GM21381 (cell line): ENCODE measurements at regions not wholly inside any gene's neighbourhood (a gene's known extent, or its start where the extent isn't known, plus 50 kb on each side); places are given as distances from the start of the nearest gene placed in this dataset.
"Not testable (repeated sequence)": the region's sequence is repeated elsewhere in the genome, so short reads cannot be mapped to it uniquely, and the experiment has no call there.

Experiments
- ATAC-seq: cut with Tn5 transposase; IDR thresholded peaks from one replicate; pipeline ENCODE4 v1.9.1; 2021; ENCODE audit warnings: mild to moderate bottlenecking, moderate library complexity; ENCODE audit not compliant: unreplicated experiment

DNA sequence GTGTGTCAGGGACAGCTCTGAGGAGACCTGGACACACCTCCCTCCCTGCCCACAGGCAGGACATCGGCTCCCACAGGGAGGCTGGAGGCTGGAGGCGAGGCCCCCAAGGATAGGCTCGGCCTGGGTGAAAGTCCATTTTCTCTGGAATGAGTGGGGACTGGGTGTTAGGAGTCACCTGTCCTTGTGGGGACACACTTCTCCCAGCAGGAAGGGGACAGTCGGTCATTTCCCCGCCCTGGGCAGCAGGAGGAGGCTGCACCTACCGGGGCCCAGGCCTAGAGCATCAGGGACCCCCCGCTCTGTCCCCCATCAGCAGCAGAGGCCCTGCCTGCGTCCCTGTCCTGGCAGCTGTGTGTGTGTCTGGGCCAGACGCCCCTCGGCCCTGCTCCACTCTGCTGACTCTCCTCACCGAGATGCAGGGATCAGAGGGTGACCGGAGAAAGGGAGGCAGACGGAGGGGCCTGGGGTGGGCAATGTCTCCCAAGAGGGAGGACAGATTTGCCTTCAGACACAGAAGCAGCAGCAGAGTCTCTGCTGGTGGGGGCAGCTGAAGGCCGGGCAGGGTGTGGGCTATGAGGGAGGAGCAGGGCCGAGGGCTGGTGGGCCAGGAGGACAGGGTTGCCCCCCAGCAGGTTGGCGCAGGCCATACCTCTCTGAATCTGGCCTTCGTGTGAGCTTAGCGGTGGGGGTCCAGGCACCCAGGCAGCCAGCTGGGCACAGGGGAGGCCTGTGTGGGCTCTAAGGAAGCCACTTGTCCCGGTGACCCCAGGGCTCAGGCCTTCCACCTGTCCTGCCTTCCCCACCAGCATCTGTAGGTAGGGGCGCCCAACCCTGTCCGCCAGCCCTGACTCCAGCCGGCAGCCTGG lies 125.7 kb upstream of the NKX1-1 start:
- no peak for ATAC-seq

DNA sequence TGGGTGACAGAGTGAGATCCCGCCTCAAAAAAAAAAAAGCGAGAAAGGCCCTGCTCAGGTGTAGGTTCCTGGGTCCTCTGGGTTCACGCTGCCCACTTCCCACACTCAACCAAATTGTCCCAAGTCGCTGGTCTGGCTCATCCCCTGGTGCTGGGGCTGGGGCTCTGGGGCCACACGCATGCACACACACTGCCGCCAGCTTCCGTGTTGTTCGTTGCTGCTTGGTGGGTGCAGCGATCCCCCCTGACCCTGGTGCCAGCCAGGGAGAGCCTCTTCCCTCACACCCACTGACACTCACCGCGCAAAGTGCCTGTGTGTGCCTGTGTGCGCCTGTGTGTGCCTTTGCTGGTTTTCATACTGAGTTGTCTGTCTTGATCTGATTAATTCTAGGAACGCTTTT lies 124.1 kb upstream of the NKX1-1 start:
- ATAC-seq = no peak

DNA sequence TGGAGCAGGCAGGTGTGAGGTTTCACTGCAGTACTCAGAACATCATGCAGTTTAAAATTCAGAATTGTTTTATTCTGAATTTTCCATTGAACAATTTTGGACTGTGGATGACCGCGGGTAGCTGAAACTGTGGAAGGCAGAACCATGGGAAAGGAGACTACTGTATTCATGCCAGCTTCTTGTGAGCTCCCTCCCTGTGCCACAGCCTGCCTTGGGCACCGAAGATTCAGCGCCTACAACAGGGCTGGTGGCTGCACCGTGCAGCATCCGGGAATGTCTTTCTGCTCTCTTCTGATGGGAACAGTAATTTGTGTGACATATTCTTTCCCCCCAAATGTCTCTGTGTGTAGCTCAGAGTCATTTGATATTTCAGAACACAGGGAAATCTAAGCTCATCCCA lies 118.5 kb upstream of the NKX1-1 start:
- no peak for ATAC-seq

DNA sequence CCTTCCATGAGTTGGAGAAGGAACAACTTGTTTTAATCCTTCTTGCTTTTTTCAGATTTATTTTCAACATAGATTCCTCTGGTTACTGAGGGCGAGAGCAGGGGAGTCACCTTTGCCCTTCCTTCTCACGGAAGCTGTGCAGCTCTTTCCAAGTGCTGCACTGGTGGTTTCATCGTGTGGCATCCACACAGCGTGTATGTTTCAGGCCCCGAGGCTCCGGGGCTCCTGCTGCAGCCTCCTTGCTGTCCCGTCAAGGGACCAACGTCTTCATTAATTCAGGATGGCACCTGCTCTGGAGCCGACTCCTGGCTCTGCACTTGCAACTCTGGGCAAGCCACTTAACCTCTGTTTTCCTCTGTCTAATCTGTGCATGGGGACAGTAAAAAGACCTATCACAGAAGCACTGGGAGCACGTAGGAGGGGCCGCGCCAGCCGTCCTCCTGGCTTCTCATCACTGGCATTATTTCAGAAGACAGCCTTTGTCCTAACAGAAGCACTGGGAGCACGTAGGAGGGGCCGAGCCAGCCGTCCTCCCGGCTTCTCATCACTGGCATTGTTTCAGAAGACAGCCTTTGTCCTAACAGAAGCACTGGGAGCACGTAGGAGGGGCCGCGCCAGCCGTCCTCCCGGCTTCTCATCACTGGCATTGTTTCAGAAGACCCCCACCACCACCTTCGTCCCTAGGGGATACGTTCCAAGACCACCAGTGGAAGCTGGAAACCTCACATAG lies 117.8 kb upstream of the NKX1-1 start:
- no peak for ATAC-seq

DNA sequence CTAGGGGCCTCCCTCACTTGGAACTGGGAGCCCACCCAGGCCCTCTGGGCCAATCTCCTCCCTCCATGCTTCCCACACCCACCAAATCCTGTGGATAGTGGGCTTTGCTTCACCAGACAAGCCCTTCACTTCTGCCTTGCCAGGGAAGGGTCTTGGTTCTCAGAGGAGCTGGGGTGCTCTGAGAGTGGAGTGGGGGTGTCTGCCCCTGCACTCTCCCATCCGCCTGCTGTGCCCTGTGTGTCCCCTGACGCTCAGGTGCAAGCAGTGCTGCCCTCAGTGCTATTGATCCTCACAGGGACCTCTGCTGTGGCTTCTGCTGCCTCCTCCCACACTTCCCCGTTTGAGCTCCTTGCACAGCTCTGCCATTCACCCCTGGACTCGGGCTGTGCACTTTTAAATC lies 117.3 kb upstream of the NKX1-1 start:
- ATAC-seq = no peak

DNA sequence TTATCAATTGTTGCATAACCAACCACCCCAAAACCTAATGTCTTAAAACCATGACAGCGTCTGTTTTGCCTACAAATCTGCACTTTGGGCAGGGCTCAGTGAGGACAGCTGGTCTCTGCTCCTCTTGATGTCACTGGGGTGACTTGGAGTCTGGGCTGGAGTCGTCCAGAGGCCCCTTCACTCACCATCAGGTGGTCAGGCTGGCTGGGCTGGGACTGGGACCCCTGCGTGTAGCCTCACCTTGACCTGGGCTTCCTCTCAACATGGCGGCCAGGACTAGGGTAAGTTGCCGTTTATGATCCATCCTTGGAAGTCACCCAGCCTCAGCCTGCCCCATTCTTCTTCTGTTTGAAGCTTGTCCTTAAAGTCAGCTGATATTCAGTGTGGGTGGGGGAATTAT lies 116.8 kb upstream of the NKX1-1 start:
- no peak for ATAC-seq

DNA sequence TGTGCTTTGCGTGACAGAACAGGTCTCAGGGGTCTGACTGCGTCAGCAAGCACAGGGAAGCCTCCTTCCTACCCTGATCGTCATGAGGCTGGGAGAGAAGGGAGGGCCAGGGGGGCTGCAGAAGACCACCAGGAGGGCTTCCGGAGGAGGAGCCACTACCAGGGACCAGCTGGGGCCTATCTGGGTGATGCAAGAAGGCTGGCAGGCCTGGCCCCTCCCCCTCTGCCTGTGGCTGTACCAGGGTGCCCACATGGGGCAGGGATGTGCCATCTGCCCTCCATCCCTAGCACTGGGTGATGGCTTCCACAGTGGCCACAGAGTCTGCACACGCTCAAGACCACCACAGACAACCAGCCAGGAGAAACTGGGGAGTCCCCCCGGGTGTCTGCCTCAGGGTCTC lies 116.4 kb upstream of the NKX1-1 start:
- ATAC-seq = no peak

DNA sequence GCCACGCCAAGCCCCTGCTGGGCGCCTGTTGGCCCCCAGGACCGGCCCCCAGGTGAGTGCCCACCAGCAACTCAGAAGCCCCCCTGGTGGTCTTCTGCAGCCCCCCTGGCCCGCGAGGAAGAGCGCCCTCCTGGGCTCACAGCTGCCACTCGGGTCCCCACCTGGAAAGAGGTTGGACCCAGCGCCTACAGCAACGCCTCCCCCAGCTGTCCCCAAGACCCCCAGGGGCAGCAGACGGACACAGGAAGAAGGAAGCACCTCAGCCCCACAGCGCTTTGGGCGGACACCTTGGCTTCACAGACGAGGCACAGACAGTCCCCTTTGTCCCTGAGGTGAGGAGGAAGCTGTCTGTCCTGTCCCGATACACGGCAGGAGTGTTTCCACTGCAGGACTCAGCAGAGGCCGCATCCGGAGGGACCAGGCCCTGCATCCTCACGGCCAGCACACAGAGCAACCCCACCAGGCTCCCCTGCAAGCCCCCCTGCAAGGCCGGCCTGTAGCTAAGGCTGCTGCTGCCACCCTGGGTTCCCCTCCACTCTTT lies 115.6 kb upstream of the NKX1-1 start:
- ATAC-seq = no peak

DNA sequence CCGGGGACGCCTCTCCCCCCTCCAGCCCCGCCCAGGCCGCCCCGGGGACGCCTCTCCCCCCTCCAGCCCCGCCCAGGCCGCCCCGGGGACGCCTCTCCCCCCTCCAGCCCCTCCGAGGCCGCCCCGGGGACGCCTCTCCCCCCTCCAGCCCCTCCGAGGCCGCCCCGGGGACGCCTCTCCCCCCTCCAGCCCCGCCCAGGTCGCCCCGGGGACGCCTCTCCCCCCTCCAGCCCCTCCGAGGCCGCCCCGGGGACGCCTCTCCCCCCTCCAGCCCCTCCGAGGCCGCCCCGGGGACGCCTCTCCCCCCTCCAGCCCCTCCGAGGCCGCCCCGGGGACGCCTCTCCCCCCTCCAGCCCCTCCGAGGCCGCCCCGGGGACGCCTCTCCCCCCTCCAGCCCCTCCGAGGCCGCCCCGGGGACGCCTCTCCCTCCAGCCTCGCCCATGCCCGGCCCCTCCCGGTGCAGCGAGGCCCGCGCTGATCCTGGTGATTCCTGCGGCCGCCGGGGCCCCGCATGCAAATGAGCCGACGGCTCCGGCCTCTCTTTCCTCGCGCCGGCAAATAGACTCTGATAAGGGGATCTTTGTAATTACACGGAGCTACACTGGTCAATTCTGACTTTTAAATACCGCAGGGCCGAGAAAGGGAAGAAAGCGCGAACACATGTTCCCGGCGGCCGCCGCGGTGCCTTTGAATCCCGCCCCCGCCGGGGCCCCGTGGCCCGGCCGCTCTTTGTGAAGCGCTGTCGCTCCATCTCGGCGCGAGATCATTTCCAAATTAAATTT lies 114.7 kb upstream of the NKX1-1 start:
- ATAC-seq = not testable (repeated sequence)

DNA sequence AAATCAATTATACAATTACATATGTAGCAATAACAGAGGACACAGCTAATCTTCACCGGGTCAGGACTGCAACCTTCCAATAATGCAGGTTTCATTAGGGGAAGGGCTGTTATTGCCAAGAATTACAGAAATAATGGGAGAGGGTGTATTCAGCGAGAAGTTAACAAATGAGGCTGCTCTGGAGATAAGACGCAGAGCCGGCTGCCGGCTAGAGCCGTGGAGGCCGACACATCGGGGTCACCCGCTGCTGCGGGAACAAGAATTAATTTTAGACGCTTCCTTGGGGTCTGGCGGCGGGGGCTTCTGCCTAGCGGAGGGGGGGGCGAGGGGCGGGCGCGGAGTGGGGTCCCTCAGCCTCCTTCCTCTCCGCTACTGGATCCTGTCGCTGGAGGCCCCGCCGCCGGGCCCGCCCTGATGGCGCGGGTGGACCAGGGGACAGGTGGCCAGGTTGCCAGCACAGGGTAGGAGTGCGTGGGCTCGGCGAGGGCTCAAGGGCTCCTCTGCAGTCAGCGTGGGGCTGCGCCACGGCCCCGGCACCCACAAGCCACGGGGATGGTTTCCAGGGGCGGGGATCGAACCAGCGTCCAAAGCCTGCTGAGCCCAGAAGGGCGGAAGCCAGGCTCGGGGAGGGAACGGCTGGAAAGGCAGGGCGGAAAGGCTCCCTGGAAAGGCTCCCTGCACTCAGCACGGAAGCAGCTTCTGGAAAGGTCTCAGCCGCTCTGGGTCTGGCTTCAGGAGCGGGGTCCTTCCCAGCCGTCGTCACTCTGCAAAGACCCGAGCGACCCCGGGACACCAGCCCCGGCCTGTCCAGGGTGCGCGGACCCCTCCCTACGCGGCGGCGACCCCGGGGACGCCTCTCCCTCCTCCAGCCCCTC lies 113.8 kb upstream of the NKX1-1 start:
- no peak for ATAC-seq

DNA sequence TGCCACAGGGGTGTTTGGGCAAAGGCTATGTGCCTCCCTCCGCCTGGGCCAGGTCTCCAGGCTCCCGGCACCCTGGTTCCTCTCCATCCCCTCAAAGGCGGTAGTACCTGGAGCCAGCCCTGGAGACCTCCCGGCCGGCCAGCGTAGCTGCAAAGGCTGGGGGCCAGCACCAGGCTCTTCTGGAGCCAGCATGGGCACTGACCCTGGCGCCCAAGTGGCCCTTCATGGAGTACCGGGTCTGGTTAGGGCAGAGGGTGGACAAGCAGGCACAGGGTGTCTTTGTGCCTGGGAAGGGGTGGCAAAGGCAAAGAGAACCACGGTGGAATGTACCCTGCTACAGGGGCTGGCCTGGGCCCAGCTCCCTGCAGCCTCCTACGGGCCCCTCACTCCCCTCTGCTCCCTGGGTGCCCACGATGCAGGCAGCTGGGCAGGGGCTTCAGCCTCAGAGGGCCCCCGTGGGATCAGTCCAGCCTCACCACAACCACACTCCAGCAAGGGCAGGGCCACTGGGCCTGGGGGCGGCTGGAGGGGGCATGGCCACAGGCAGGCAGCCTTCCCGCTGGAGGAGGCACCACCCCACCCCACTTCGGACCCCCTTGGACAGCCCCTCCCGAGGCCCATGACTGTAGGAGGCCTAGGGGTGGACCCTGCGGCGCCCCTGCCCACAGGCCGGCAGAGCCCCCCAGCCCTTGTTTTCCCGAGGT lies 112.9 kb upstream of the NKX1-1 start:
- no peak for ATAC-seq

DNA sequence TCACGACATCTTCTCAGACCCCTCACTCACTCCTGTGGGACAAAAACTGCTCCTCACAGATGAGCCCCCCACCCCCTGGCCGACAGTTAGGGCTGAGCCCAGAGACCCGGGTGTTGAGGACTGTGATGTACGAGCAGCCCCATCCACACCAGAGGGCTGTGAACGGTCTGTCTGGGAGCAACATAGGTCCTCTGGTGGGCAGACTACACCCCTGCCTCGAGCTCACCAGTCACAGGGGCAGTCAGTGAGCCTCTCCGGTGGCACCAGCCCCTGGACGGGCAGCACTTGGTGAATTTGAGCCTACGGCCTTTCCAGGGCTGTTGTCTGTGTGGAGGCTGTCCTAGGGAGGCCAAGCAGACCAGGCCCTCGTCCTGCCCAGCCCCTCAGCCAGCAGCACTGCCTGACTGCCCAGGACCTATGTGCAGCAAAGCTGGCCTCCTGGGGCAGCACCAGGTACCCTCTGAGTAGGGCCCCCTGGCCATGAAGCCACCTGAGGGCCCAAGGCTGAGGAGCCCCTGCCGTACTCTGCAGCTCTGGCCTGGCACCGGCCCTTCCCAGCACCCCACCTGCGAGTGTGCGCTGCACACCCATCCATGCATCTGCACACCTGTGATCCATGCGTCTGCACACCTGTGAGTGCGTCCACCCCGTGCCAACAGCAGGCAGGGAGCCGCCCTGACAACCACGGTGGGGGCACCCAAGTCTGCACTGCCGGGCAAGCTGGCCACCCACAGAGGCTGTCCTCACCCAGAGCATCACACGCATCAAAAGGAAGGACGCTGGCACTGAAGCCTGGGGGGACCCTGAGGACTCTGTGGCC lies 111.6 kb upstream of the NKX1-1 start:
- no peak for ATAC-seq

DNA sequence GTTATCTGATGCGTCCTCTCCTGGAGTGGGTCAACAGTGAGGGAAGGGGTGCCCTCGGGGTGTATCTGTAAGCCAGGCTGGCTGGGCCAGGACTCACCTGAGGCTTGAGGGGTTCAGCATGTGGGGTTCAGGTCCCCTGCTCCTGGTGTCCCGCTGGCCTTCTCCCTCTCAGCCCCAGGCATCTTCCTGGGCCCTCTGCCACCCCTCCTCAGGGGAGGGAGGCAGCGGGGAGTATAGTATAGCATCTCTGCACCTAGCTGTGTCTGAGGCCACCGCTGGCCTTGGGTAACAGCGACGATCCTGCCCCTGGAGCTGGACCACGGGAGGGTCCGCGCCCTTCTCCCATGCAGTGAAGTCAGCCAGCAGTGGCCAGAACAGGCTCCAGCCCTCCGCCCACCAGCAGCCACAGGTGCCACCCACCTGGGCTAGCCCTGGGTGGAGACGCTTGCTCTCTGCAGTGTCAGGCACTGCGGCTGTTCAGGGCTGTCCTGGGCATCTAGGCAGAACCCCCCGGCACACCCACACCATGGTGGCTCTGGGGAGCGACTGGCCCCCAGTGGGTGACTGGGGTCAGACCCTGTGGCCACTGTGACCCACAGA lies 110.7 kb upstream of the NKX1-1 start:
- no peak for ATAC-seq

DNA sequence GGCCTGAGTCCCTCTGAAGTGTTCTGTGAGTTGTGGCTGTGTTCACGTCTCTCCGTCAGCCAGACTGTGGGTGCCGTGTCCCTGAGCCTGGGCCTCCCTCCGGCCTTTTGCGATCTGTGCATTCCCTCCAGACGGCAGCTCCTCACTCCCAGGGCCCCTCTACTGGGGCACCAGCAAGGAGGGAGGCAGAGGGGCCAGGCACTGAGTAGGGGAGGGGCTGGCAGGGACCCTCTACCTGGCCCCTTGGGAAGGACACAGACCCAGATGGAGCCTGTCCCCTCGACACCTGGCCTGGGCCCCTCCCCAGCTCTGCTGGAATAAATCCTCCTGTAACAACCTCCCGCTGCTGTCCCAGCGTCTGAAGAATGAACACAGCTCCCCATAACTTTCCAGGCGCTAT lies 110.0 kb upstream of the NKX1-1 start:
- ATAC-seq = no peak

DNA sequence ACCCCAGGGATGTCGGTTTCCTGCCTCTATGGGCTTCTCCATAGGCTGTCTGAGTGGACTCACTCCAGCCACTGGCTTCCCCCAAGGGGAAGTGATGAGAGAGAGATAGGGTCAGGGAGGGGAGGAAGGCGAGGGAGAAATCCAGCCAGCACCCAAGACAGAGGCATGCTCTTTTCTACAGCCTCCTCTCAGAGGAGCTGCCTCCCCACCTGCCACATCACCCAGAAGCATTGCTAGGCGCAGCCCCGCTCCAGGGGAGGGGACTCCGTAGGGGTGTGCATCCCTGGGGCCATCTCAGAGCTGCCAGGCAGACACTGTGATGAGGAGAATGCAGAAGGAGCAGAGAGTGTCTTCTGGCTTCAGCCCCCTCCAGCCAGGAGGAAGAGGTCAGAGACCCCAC lies 109.5 kb upstream of the NKX1-1 start:
- no peak for ATAC-seq

DNA sequence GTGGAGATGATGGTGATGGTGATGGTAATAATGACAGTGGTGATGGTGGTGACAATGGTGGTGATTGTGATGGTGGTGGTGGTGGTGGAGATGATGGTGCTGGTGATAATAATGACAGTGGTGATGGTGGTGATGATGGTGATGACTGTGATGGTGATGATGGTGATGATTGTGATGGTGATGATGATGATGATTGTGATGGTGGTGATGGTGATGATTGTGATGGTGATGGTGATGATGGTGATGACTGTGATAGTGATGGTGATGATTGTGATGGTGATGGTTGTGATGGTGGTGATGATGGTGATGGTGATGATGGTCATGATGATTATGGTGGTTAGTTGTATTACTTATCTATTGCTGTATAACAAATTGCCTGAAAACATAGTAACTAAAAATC lies 108.9 kb upstream of the NKX1-1 start:
- no peak for ATAC-seq

DNA sequence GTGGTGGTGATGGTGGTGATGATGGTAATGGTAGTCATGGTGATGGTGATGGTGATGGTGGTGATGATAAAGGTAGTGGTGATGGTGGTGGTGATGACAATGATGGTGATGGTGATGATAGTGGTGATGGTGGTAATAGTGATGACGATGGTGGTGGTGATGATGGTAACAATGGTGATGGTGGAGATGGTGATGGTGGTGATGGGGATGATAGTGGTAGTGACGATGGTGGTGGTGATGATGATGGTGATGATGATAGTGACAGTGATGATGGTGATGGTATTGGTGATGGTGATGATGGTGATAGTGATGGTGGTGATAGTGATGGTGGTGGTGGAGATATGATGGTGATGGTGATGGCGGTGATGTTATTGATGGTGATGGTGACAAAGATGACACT lies 108.4 kb upstream of the NKX1-1 start:
- no peak for ATAC-seq

DNA sequence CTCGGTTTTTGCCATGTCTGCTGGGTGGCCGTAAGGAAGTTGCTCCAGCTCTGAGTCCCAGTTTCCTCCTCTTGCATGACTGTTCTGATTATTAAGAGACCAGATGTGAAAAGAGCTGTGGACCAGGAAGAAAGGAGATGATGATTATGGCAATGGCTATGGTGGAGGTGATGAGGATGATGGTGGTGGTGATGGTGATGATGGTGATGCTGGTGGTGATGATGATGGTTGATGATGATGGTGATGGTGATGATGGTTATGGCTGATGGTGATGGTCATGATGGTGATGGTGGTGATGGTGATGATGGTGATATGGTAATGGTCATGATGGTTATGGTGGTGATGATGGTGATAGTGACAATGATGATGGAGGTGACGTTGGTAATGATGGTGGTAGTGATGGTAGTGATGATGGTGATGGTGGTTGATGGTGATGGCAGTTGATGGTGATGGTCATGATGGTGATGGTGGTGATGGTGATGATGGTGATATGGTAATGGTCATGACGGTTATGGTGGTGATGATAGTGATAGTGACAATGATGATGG lies 107.8 kb upstream of the NKX1-1 start:
- no peak for ATAC-seq
